Stomach (tissue), 4 donors: ENCODE measurements at regions not wholly inside any gene's neighbourhood (a gene's known extent, or its start where the extent isn't known, plus 50 kb on each side); places are given as distances from the start of the nearest gene placed in this dataset.

Experiments used
- EP300 ChIP-seq: sonication (generic); formaldehyde crosslinking; IDR thresholded peaks from one replicate; pipeline ENCODE4 v1.6.1; 2017; ENCODE audit warnings: antibody characterized with exemption
- POLR2A ChIP-seq, 4 donors: fragments of 450-650 bp; IDR thresholded peaks; one replicate each; pipeline ENCODE4 v1.6.1; 2016; ENCODE audit warnings: antibody characterized with exemption in 4 of 4, control low read depth in 2 of 4, mild to moderate bottlenecking in 1 of 4, moderate library complexity in 1 of 4
- POLR2AphosphoS5 ChIP-seq, 3 donors: sonication (generic); formaldehyde crosslinking; IDR thresholded peaks; one replicate each; pipeline ENCODE4 v1.6.1; 2016; ENCODE audit warnings: antibody characterized with exemption in 3 of 3
- TF ChIP-seq, protein P1 (sequence below), 7 experiments: fragments of 450-650 bp in 4 of 7; fragments of 200-600 bp in 3 of 7; sonication (generic) in 3 of 7; IDR thresholded peaks; one replicate each; pipeline ENCODE4 v1.5.1; 2016 to 2019; ENCODE audit warnings: antibody characterized with exemption in 7 of 7, control low read depth in 2 of 7, mild to moderate bottlenecking in 1 of 7

- TF ChIP-seq, protein P1, sequence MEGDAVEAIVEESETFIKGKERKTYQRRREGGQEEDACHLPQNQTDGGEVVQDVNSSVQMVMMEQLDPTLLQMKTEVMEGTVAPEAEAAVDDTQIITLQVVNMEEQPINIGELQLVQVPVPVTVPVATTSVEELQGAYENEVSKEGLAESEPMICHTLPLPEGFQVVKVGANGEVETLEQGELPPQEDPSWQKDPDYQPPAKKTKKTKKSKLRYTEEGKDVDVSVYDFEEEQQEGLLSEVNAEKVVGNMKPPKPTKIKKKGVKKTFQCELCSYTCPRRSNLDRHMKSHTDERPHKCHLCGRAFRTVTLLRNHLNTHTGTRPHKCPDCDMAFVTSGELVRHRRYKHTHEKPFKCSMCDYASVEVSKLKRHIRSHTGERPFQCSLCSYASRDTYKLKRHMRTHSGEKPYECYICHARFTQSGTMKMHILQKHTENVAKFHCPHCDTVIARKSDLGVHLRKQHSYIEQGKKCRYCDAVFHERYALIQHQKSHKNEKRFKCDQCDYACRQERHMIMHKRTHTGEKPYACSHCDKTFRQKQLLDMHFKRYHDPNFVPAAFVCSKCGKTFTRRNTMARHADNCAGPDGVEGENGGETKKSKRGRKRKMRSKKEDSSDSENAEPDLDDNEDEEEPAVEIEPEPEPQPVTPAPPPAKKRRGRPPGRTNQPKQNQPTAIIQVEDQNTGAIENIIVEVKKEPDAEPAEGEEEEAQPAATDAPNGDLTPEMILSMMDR (IDR thresholded peaks at IDR 0.05) = no peak
- TF ChIP-seq POLR2AphosphoS5 (IDR thresholded peaks at IDR 0.05) (no peak), POLR2A (IDR thresholded peaks at IDR 0.05) (no peak), EP300 (no peak)
Observed at GRCh38 chr6:22350109-22350508, 53.3 kb upstream of the PRL start.
